WTC11 (cell line): ENCODE measurements at regions not wholly inside any gene's neighbourhood (a gene's known extent, or its start where the extent isn't known, plus 50 kb on each side); places are given as distances from the start of the nearest gene placed in this dataset.

Experiments
- ATAC-seq: fragments of 200-7000 bp; cut with Tn5 transposase; 2 replicates; pipeline ENCODE4 v1.10.0; 2021; ENCODE audit warnings: mild to moderate bottlenecking, moderate library complexity
- CTCF ChIA-PET: fragments of 300-600 bp; sonication (Branson Sonifier 250); formaldehyde crosslinking; loops from one replicate; lab custom pipeline; 2021; ENCODE audit warnings: antibody characterized with exemption; lab: Charles Lee
- POLR2A ChIA-PET: fragments of 350-600 bp; sonication (Branson Sonifier 250); formaldehyde crosslinking; loops from one replicate; lab custom pipeline; 2021; ENCODE audit warnings: antibody characterized with exemption; lab: Charles Lee
- DNase-seq: peaks from one replicate; pipeline ENCODE4 v3.0.0; 2021; ENCODE audit warnings: low spot score
- H3K27ac Mint-ChIP-seq: 2 replicates; pipeline ENCODE4 v1.8.0; 2021; ENCODE audit warnings: mixed read lengths
- H3K27me3 Mint-ChIP-seq: 2 replicates; pipeline ENCODE4 v1.8.0; 2021; ENCODE audit warnings: low read depth, mild to moderate bottlenecking, moderate library complexity, mixed read lengths
- H3K36me3 Mint-ChIP-seq: 2 replicates; pipeline ENCODE4 v1.8.0; 2021; ENCODE audit warnings: mixed read lengths
- H3K4me1 Mint-ChIP-seq: 2 replicates; pipeline ENCODE4 v1.8.0; 2022; ENCODE audit warnings: mixed read lengths
- H3K4me3 Mint-ChIP-seq: 2 replicates; pipeline ENCODE4 v1.8.0; 2021; ENCODE audit warnings: mild to moderate bottlenecking, moderate library complexity, mixed read lengths
- H3K9me3 Mint-ChIP-seq: 2 replicates; pipeline ENCODE4 v1.8.0; 2021; ENCODE audit warnings: mixed read lengths
- CREM ChIP-seq: sonication (generic); formaldehyde crosslinking; IDR thresholded peaks from 2 replicates; pipeline ENCODE4 v1.8.1; 2022; ENCODE audit warnings: mild to moderate bottlenecking, missing genetic modification reagents, moderate library complexity
- FOXK1 ChIP-seq: sonication (generic); formaldehyde crosslinking; IDR thresholded peaks from 2 replicates; pipeline ENCODE4 v1.8.0; 2022; ENCODE audit warnings: mild to moderate bottlenecking, moderate library complexity, missing genetic modification reagents
- FOXP1 ChIP-seq: sonication (generic); formaldehyde crosslinking; IDR thresholded peaks from 2 replicates; pipeline ENCODE4 v1.8.0; 2022; ENCODE audit warnings: missing genetic modification reagents, mild to moderate bottlenecking, moderate library complexity, borderline replicate concordance
- NFATC4 ChIP-seq: fragments of 250-450 bp; sonication (Bioruptor Pico); IDR thresholded peaks from 2 replicates; pipeline ENCODE4 v1.9.0; 2021; ENCODE audit warnings: mild to moderate bottlenecking
- NR1H2 ChIP-seq: sonication (generic); formaldehyde crosslinking; IDR thresholded peaks from 2 replicates; pipeline ENCODE4 v1.9.0; 2021; ENCODE audit warnings: mild to moderate bottlenecking, moderate library complexity, missing genetic modification reagents
- NR2C2 ChIP-seq: sonication (generic); formaldehyde crosslinking; IDR thresholded peaks from 2 replicates; pipeline ENCODE4 v1.8.0; 2022; ENCODE audit warnings: mild to moderate bottlenecking, missing genetic modification reagents
- OVOL2 ChIP-seq: fragments of 250-450 bp; sonication (Bioruptor Pico); IDR thresholded peaks from 2 replicates; pipeline ENCODE4 v1.9.0; 2021; ENCODE audit warnings: mild to moderate bottlenecking, borderline replicate concordance
- PRDM15 ChIP-seq: sonication (generic); formaldehyde crosslinking; IDR thresholded peaks from 2 replicates; pipeline ENCODE4 v1.8.0; 2022; ENCODE audit warnings: missing genetic modification reagents
- STAT6 ChIP-seq: sonication (generic); formaldehyde crosslinking; conservative IDR thresholded peaks from 2 replicates; pipeline ENCODE4 v1.8.1; 2023; ENCODE audit warnings: mild to moderate bottlenecking, low read depth, missing genetic modification reagents, moderate library complexity
- TEAD1 ChIP-seq: sonication (generic); formaldehyde crosslinking; IDR thresholded peaks from 2 replicates; pipeline ENCODE4 v1.8.0; 2022; ENCODE audit warnings: mild to moderate bottlenecking, missing genetic modification reagents
- TEAD4 ChIP-seq: sonication (generic); formaldehyde crosslinking; IDR thresholded peaks from 2 replicates; pipeline ENCODE4 v1.8.0; 2022; ENCODE audit warnings: mild to moderate bottlenecking, missing genetic modification reagents
- ZNF138 ChIP-seq: sonication (generic); formaldehyde crosslinking; conservative IDR thresholded peaks from 2 replicates; pipeline ENCODE4 v1.8.1; 2022; ENCODE audit warnings: mild to moderate bottlenecking, moderate library complexity, missing genetic modification reagents
- ZNF219 ChIP-seq: sonication (generic); formaldehyde crosslinking; IDR thresholded peaks from 2 replicates; pipeline ENCODE4 v1.8.0; 2023; ENCODE audit warnings: missing genetic modification reagents, mild to moderate bottlenecking, borderline replicate concordance
- ZNF317 ChIP-seq: sonication (generic); formaldehyde crosslinking; IDR thresholded peaks from 2 replicates; pipeline ENCODE4 v1.8.1; 2023; ENCODE audit warnings: low read depth, mild to moderate bottlenecking, moderate library complexity, missing genetic modification reagents, borderline replicate concordance
- ZNF396 ChIP-seq: fragments of 250-450 bp; sonication (Bioruptor Pico); IDR thresholded peaks from 2 replicates; pipeline ENCODE4 v1.8.0; 2021; ENCODE audit warnings: mild to moderate bottlenecking, moderate library complexity, borderline replicate concordance
- TF ChIP-seq, protein P1 (sequence below): sonication (generic); formaldehyde crosslinking; IDR thresholded peaks from 2 replicates; pipeline ENCODE4 v1.8.1; 2023; ENCODE audit warnings: mild to moderate bottlenecking, missing genetic modification reagents, moderate library complexity
- TF ChIP-seq, protein P2 (sequence below): sonication (generic); formaldehyde crosslinking; IDR thresholded peaks from 2 replicates; pipeline ENCODE4 v1.8.1; 2022; ENCODE audit warnings: low read depth, mild to moderate bottlenecking, moderate library complexity, missing genetic modification reagents, borderline replicate concordance

DNA sequence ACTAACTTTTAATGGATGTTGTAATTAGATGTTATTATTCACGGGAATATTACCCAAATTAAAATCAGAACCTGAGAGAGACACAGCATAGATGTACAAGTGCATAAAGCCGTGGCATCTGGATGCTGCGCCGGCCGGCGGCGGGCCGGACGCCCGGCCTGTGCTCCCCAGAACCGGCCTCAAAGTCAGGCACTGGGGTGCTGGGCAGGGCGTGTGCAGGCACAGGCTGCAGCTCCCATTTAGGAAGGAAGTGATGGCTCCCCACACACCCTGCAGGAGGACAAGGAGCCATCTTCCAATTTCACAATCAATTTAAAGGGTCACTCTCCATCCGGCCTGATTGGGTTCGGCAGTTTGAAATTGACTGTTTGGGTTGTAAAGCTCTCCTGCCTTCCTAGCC is 367.7 kb upstream of the SALL3 start:
- H3K36me3 Mint-ChIP-seq, result peaks cover 19% of the 10 kb centered on the region
- DNase-seq, result no peak
- no peak for ATAC-seq
- H3K9me3 Mint-ChIP-seq, result peaks cover 36% of the 10 kb centered on the region
- H3K4me3 Mint-ChIP-seq, result no peak overlapping the region
- no peak overlapping the region for H3K27ac Mint-ChIP-seq
- ChIA-PET CTCF (no interaction called here), POLR2A (no interaction called here)
- H3K4me1 Mint-ChIP-seq, result no peaks in the 10 kb centered on the region
- peaks cover 6% of the 10 kb centered on the region; the same call in 1 of the 2 replicates for H3K27me3 Mint-ChIP-seq
- TF ChIP-seq ZNF219, result no peak
- TF ChIP-seq OVOL2 (CRISPR knock-in tag), result no peak

GRCh38 chr18:78612318-78612717 is 367.3 kb upstream of the SALL3 start:
- DNase-seq (no peak), ATAC-seq (no peak)
- H3K27me3 Mint-ChIP-seq, result peaks cover 6% of the 10 kb centered on the region; the same call in 1 of the 2 replicates
- no peak overlapping the region for H3K27ac Mint-ChIP-seq
- H3K4me1 Mint-ChIP-seq, result no peaks in the 10 kb centered on the region
- CTCF ChIA-PET, result no interaction called here
- H3K36me3 Mint-ChIP-seq, result peaks cover 20% of the 10 kb centered on the region
- POLR2A ChIA-PET, result no interaction called here
- peaks cover 36% of the 10 kb centered on the region for H3K9me3 Mint-ChIP-seq
- TF ChIP-seq FOXK1 (CRISPR knock-in tag) (no peak), CREM (CRISPR knock-in tag) (no peak), TEAD4 (no peak), TEAD1 (CRISPR knock-in tag) (no peak), FOXP1 (no peak), NR2C2 (no peak), ZNF317 (CRISPR knock-in tag) (no peak), ZNF396 (CRISPR knock-in tag) (no peak)
- H3K4me3 Mint-ChIP-seq, result no peak overlapping the region

- Mint-ChIP-seq H3K4me3 (no peak overlapping the region), H3K36me3 (peaks cover 24% of the 10 kb centered on the region), H3K9me3 (peaks cover 40% of the 10 kb centered on the region), H3K27me3 (peaks cover 9% of the 10 kb centered on the region; the same call in 1 of the 2 replicates), H3K27ac (no peak overlapping the region; the same call in 1 of the 2 replicates), H3K4me1 (no peaks in the 10 kb centered on the region)
- POLR2A ChIA-PET, result no interaction called here
- ATAC-seq, result no peak
- no peak for TF ChIP-seq STAT6 (CRISPR knock-in tag)
- TF ChIP-seq FOXP1, result no peak
- no peak for TF ChIP-seq PRDM15 (CRISPR knock-in tag)
- no peak for TF ChIP-seq NFATC4 (CRISPR knock-in tag)
- TF ChIP-seq, protein P1, sequence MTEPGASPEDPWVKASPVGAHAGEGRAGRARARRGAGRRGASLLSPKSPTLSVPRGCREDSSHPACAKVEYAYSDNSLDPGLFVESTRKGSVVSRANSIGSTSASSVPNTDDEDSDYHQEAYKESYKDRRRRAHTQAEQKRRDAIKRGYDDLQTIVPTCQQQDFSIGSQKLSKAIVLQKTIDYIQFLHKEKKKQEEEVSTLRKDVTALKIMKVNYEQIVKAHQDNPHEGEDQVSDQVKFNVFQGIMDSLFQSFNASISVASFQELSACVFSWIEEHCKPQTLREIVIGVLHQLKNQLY (CRISPR knock-in tag), result no peak
- TF ChIP-seq, protein P2, sequence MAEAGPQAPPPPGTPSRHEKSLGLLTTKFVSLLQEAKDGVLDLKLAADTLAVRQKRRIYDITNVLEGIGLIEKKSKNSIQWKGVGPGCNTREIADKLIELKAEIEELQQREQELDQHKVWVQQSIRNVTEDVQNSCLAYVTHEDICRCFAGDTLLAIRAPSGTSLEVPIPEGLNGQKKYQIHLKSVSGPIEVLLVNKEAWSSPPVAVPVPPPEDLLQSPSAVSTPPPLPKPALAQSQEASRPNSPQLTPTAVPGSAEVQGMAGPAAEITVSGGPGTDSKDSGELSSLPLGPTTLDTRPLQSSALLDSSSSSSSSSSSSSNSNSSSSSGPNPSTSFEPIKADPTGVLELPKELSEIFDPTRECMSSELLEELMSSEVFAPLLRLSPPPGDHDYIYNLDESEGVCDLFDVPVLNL (CRISPR knock-in tag), result no peak
- no peak for TF ChIP-seq NR1H2 (CRISPR knock-in tag)
- TF ChIP-seq ZNF138 (CRISPR knock-in tag), result no peak
- CTCF ChIA-PET, result no interaction called here
- no peak for DNase-seq
Measured at GRCh38 chr18:78612801-78613200, 366.8 kb upstream of the SALL3 start.
